T-helper 1 cell treated with Interleukin-12 subunit alpha and Interleukin-12 subunit beta and Interleukin-4 antibody, amounts not matched to agents 30 ng/mL and 1 ng/mL, for 36 hours (primary cell): ENCODE measurements at regions not wholly inside any gene's neighbourhood (a gene's known extent, or its start where the extent isn't known, plus 50 kb on each side); places are given as distances from the start of the nearest gene placed in this dataset.
"Not testable (repeated sequence)": the region's sequence is repeated elsewhere in the genome, so short reads cannot be mapped to it uniquely, and the experiment has no call there.

Experiments used
- intact Hi-C: fragments of 100-400 bp; cut with micrococcal nuclease; formaldehyde crosslinking; loops from one replicate; pipeline ENCODE4 v1.15.1; 2024

DNA sequence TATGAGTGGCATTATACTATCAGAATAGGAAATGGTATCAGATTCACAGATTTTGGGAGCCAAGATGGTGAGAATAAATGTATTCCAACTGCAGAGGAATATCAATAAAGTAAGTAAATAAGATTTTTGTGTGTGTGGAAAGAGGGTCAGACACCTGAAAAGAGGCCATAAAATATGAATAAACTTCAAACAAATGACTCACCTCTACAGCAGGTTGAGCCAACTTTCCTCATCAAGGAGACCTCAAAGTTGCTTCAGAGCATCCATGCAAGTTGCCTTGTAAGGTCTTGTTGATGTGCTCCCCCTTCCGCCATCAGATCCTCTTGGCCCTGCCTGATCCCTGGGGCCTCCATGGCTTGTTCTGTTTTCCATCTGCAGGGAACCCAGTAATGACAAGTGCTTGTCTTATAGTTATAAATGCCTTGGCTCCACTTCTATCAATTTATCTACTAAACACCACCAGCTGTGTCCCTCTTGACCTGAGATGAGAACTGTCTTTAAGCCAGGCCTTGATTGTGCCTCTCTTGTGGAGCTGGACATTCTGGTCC, 775.6 kb downstream of the LTN1 start:
- intact Hi-C loops: no loop called here

DNA sequence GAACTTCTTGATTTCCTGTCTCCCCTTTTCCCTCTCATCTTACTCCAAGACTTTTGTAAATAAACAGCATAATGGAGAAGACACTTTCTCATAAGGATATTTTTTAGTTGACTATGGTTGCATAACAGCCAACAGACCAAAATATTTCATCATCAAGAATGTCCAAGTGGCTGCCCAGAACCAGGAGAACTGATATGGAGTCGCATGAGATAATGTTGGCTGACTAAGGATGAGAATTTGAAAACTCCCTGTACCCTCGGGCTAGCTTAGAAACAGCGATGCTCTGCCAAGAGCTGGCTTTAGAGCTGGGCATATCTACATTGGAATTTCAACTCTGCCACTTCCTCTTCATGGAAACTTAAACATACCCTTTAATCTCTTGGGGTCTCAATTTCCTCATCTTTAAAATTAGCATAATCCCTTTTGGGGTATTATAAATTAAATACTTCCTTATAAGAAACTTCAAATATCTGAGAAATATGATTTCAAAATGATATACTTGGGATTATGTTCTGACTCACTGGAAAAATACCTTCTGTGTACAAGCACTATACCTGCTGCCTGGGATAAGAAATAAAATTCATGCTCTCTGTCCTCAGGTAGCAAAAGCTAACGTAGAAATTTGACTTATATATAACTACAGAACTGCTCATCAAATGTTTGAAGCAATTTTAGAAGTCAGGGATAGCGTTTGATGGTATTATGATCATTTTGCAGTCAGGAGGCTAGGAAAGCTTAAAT, 777.3 kb downstream of the LTN1 start:
- intact Hi-C loops: no loop called here

DNA sequence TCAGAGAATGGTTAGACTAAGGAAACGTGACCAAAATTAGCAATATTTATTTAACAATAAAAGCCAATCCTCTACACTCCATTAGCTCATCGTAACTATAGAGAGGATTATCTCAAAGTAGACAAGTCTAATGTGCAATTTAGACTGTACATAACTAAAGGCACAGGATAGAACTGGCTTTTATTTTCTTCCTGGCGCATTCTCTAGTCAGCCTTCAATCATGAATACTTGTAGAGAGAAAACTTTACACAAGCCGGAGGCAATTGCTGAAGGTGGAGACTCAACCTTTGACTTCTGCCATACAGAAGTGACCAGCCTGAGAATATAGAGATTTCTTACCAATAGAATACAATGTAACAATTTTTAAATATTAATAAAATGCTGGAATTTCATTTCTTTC, 777.9 kb downstream of the LTN1 start:
- intact Hi-C loops: no loop called here

DNA sequence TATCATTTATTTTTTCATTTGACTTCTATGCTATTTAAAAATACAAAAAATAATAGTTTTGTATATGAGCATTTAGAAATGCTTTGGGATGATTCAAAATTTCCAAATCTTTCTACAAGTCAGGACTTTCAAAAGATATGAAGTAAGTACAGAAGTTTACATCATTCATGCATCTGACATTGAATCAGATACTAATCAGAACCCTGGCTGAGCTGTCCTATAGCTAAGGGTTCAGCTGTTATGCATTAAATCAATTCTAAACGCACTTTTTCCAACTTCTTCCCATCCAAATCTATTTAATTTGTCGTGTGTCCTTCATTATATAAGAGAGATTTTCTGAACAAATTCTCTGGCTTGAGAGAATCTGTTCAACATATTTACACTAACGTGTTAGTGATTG, 779.4 kb downstream of the LTN1 start:
- intact Hi-C loops: no loop called here

DNA sequence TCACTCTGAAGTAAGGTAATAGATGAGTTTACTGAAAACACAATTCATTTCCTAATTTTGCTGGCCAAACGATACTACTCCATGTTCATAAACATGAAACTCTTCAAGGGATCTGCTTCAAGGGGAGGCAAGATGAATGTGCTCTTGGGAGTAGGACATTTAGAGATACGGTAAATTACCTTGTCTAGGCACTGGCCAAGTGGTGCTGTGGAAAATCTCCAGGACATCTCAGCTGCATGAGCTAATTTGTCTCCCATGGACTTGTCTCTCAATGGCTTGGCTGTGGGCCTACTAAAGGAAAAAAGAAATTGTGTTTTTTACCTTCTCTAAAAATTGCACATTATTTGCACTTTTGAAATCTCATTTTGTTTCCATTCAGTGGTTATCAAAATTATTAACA, 780.6 kb downstream of the LTN1 start:
- intact Hi-C loops: no loop called here

DNA sequence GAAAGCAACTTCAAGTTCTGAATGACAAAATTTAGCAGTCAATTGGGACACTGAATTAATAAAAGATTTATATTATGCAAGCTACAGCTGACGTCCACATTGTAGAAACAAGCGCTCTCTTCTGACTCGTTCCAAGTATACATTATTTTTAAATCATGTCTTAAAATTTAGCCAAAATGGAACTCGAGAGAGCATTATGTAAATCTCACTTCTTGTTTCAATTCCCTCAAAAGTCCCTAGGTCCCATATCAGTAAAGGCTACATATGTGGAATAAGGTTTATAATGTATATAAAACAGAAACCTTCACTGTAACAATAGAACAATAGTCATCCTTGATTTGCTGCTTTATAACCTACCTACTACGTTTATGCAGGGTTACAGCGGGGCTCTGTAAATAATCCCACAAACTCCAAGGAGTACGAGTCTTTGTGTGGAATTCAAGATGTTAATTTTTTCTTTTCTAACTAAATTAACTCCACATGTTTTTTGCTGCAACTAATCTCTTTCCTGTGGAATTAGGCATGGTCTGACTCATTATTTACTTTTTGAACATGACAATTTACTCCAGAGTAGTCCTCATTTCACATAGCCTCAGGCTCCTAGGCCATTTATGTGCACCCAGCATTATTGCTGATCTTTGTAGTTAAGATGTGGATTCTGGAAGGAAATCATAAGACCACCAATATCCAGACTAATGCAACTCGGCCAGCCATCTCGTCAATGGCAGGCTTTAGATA, 785.1 kb downstream of the LTN1 start:
- intact Hi-C loops: no loop called here

DNA sequence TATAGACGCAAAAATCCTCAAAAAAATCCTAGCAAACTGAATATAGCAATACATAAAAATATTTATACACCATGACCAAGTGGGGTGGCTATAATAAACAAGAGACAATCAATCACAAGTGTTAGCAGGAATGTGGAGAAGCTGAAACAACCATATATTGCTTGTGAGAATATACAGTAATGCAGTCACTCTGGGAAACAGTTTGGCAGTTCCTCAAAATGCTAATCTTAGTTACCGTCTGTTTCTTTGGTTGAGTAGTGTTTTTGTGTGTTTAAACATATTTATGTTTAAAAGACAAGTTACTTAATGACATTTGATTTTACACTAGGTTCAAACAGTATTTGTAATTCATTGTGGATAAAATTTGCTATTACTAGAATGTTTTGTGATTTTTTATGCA, 792.0 kb downstream of the LTN1 start:
- intact Hi-C loops: no loop called here

DNA sequence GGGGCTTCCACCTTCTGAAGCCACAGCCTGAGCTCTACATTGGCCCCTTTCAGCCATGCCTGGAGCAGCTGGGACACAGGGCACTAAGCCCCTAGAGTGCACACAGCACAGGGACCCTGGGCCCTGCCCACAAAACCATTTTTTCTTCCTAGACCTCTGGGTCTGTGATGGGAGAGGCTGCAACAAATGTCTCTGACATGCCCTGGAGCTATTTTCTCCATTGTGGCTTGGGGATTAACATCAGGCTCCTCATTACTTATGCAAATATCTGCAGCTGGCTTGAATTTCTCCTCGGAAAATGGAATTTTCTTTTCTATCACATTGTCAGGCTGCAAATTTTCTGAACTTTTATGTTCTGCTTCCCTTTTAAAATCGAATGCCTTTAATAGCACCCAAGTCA, 795.7 kb downstream of the LTN1 start:
- intact Hi-C loops: no loop called here

DNA sequence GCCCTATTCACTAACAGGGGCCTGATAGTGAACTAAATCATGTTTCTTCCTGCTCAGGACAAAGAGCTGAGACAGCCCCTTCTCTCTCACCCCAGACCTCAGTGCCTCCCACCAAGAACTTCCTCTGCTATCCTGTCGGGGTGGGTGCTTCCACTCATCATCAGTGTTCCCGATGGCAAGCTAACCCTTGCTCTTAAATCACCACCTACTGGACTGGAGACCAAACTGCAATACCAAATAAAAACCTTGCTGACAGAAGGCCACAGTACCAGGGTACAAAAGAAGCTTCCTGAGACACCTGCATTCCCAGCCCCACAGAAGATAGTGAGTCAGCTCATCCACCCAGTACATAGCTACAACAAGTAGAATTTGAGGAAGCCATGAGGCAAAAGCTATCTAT, 799.5 kb downstream of the LTN1 start:
- intact Hi-C loops: no loop called here

DNA sequence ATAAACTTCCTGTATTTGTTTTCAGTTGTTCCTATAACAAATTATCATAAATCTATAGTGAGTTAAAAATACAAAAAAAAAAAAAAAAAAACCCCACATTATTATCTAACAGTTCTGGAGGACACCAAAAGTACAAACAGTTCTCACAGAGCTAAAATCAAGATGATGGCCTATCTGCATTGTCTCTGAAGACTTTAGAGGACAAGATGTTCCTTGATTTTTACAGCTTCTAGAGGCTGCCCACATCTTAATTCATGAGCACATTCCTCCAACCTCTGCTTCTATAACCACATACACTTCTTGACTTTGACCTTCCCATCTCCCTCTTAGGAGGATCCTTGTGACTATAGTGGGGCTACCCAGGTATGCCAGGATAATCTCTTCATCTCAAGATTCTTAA, 806.1 kb downstream of the LTN1 start:
- intact Hi-C loops: no loop called here

DNA sequence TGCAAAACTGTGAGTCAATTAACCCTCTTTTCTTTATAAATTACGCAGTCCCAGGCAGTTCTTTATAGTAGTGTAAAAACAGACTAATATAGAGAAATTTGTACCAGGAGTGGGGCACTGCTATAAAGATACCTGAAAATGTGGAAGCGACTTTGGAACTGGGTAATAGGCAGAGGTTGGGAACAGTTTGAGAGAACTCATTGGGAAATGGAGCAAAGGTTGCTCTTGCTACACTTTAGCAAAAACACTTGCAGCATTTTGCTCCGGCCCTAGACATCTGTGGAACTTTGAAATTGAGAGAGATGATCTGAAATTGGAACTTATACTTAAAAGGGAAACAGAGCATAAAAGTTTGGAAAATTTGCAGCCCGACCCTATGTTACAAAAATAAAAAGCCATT, 810.9 kb downstream of the LTN1 start:
- intact Hi-C loops: no loop called here

DNA sequence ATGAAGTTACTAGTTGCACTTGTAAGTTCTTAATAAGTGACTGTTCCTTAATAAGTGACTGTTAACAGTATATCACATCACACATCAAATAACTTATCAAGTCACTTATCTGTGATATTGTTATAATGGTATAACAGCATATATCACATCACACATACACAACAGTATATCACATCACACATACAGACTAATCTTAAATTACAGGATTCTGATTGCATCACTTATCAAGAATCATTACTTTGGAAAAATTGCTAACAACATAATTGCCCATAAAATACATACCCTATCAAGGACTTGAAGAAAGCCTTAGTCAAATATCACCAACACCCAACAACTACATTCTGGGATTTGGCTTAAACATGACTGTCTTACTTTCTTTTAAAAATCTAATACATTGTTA, 813.5 kb downstream of the LTN1 start:
- intact Hi-C loops: no loop called here

DNA sequence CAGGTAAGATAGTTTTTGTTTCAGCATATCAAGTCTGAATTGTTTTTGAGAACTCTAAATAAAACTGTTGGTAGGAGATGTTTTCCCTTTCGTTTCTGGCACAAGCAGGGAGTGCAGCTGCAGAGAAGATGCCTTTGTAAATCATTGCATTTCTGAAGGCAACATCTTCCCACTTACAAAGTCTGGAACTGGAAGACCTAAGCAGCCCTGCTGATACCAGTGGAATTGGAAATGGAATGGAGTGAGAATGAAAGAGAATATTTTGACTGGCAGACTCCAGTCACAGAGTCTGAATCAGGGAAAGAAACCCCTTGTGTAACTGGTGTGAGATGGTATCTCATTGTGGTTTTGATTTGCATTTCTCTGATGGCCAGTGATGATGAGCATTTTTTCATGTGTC, 815.6 kb downstream of the LTN1 start:
- intact Hi-C loops: no loop called here

DNA sequence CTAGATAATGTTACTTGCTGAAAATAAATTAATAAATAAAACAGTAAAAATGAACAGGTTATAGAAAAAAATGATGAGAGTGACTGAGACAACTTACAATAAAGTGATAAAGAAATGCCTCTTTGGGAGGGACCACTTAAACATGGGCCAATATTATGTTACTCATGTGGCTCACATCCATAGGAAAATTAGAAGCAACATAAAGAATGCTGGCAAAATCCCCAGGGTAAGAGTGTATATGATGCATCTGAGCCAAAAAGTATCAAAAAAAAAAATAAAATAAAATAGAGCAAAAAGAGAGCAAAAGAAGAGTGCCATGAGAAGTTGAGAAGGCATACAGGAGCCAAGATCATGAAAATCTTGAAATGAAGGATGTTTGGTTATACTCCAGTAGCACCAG, 818.0 kb downstream of the LTN1 start:
- intact Hi-C loops: no loop called here

DNA sequence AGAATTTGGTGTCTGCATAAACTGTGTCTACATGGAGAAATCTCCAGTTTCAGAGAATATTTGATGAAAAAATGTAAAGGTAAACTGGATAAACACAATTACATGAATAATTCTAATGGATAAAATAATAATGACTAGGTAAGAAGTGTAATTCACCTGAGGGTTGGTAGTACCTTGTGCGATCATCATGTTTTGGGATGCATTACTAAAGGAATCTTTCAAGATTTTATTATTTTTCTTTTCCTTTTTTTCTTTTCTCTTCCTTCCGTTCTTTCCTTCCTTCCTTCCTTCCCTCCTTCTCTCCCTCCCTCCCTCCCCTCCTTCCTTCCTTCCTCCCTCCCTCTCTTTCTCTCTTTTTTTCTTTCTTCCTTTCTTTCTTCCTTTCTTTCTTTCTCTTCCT, 818.7 kb downstream of the LTN1 start:
- intact Hi-C loops: no loop called here

DNA sequence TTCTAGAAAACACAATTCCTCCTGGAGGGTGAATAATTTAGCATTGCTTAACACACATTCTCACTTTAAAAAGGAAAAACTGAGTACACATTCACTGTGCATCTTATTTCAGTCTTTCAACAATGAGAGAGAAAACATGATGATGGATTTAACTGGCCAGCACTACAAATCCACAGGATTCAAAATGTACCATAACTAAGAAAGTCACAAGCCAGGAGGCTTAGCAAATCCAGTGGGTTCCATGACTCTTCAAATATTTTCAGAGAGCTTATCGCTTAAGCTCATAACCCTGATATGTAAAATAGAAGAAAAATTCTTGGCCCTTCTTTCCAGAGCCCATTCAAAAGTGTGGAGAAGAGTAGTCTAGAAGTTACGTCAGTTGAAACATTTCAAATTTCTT, 820.3 kb downstream of the LTN1 start:
- intact Hi-C loops: no loop called here

DNA sequence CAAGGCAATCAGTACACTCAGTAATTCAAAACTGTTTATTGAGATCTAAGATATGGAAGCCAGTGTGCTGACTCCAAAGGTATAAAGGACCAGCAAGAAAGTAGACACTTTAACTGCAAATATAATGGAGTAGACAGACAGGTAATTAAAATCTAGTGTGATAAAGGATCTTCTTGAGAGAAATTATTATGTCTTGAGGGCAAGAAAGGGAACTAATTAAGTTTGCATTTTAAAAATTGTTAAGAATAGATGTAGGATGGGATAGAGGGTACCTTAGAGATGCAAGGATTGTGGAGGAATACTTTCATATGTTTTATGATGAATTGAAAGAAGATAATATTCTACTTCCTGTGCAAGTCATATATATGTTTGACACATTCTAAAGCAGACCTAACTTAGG, 825.3 kb downstream of the LTN1 start:
- intact Hi-C loops: no loop called here

DNA sequence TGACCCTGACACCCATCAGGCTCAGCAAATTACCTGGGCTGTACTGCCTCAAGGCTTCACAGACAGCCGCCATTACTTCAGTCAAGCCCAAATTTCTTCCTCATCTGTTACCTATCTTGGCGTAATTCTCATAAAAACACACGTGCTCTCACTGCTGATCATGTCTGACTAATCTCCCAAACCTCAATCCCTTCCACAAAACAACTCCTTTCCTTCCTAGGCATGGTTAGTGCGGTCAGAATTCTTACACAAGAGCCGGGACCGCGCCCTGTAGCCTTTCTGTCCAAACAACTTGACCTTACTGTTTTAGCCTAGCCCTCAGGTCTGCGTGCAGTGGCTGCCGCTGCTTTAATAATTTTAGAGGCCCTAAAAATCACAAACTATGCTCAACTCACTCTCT, 828.2 kb downstream of the LTN1 start:
- intact Hi-C loops: not testable (repeated sequence)

DNA sequence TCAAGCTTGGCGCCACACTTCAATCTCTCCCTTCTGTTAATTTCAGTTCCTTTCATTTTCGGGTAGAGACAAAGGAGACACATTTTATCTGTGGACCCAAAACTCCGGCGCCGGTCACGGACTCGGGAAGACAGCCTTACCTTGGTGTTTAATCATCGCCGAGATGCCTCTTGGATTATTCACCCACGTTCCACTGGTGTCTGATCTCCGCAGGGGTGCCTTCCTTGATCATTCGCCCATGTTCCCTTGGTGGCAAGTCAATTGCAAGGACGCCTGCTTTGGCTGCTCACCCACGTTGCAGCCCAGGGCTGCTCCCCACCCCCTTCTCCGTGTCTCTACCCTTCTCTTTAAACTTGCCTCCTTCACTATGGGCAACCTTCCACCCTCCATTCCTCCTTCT, 830.6 kb downstream of the LTN1 start:
- intact Hi-C loops: not testable (repeated sequence)

DNA sequence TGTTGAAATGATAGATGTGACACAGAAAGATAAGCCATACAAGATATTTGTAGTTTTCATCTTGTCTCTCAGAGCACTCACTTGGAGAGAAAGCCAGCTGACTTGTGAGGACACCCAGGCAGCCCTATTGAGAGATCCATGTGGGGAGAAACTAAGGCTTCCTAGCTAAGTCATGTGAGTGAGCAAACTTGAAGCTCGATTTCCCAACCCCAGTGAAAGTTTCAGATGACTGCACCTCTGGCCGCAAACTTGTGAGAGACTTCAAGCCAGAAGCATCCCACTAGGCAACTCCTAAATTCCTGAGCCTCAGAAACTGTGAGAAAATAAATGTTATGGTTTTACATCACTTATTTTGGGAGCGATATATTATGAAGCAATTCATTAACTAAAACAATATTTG, 832.3 kb downstream of the LTN1 start:
- intact Hi-C loops: no loop called here

DNA sequence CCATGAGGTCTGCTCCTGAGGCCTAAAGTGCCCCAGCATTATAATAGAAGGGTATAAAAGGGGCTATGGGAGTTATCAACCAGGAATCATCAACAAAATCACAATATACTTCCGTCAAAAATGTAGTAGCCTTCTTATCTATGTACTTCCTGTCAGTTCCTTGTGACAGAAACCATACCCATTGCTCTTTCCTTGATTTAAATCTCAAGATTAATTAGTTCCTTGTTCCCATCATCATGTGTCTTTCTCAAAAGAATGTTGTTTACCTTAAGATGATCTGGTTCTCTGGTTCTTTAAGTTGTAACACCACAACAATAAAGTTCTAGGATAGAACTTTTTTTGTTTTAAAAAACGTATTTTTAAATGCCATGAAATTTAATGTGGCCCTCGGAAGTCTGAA, 833.3 kb downstream of the LTN1 start:
- intact Hi-C loops: no loop called here

DNA sequence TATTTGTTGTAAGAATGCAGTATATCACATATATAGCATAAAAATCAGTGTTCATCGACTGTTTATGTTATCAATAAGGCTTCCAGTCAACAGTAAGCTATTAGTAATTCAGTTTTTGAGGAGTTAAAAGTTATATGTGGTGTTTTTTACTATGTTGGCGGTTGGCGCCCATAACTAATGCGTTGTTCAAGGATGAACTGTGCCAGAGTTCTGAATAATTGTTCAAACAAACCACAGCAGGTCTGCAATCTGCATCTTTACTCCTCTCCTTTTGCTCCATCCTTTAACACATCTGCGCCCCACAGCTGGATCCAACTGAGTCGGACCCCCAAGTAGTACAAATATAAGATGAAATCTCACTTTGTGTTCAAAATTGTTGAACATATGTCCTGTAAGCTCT, 836.1 kb downstream of the LTN1 start:
- intact Hi-C loops: no loop called here

DNA sequence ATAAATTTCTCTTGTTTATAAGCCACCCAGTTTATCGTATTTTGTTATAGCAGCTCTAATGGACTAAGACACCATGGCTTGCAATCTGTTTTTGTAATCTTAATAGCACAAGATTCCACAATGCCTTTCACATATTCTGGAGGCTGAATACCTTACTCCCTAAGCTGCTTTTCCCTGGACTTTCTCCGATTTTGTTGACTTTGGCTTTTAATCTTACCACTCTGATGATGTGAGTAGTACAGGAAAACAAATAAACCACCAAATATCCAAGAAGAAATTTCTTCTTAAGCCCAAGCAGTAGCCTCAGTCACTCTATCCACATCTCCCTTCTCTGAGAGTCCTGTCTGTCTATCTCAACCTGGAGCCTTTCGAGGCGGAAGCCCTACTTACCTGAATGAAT, 838.6 kb downstream of the LTN1 start:
- intact Hi-C loops: no loop called here
